Prostate gland (tissue), 2 donors: ENCODE measurements at regions not wholly inside any gene's neighbourhood (a gene's known extent, or its start where the extent isn't known, plus 50 kb on each side); places are given as distances from the start of the nearest gene placed in this dataset.

ENCODE experiments used
- DNase-seq: peaks from one replicate; pipeline ENCODE4 v3.0.0-alpha.2; 2019; ENCODE audit warnings: low spot score
- H3K27ac ChIP-seq, 2 donors: fragments of 200-600 bp; sonication (generic); 2 replicates each; pipeline ENCODE4 v1.5.1; 2017 to 2019
- H3K27me3 ChIP-seq: fragments of 200-600 bp; sonication (generic); replicated peaks from 2 replicates; pipeline ENCODE4 v1.5.1; 2019; ENCODE audit not compliant: insufficient read depth
- H3K36me3 ChIP-seq, 2 donors: fragments of 200-600 bp; sonication (generic); 1 replicate in 1 of 2; 2 replicates in 1 of 2; pipeline versions ENCODE4 v1.5.1 to v1.8.1; 2017 to 2019
- H3K4me1 ChIP-seq: fragments of 200-600 bp; sonication (generic); replicated peaks from 2 replicates; pipeline ENCODE4 v1.5.1; 2019
- H3K4me3 ChIP-seq, 2 donors: fragments of 200-600 bp; sonication (generic); 2 replicates each; pipeline ENCODE4 v1.5.1; 2017 to 2019
- H3K9me3 ChIP-seq: fragments of 200-600 bp; sonication (generic); 2 replicates; pipeline ENCODE4 v1.5.1; 2017
- CTCF ChIP-seq, 4 experiments: fragments of 200-600 bp in 2 of 4; fragments of 450-650 bp in 2 of 4; sonication (generic) in 2 of 4; IDR thresholded peaks; 1 replicate in 3 of 4; 2 replicates in 1 of 4; pipeline ENCODE4 v1.5.1; 2016 to 2019; ENCODE audit warnings: antibody characterized with exemption in 4 of 4, mild to moderate bottlenecking in 2 of 4, moderate library complexity in 2 of 4
- POLR2A ChIP-seq: fragments of 450-650 bp; IDR thresholded peaks from one replicate; pipeline ENCODE4 v1.6.1; 2016; ENCODE audit warnings: antibody characterized with exemption, mild to moderate bottlenecking
- POLR2AphosphoS5 ChIP-seq: sonication (generic); formaldehyde crosslinking; IDR thresholded peaks from one replicate; pipeline ENCODE4 v1.6.1; 2017; ENCODE audit warnings: antibody characterized with exemption
- WGBS: methylation state at CpG from one replicate; pipeline ENCODE4 v1.1.5; 2018; 5-methylcytosine and 5-hydroxymethylcytosine counted together
- intact Hi-C: fragments of 100-400 bp; cut with DNase I; formaldehyde crosslinking; loops from one replicate; pipeline ENCODE4 v1.14.2; 2022

DNA sequence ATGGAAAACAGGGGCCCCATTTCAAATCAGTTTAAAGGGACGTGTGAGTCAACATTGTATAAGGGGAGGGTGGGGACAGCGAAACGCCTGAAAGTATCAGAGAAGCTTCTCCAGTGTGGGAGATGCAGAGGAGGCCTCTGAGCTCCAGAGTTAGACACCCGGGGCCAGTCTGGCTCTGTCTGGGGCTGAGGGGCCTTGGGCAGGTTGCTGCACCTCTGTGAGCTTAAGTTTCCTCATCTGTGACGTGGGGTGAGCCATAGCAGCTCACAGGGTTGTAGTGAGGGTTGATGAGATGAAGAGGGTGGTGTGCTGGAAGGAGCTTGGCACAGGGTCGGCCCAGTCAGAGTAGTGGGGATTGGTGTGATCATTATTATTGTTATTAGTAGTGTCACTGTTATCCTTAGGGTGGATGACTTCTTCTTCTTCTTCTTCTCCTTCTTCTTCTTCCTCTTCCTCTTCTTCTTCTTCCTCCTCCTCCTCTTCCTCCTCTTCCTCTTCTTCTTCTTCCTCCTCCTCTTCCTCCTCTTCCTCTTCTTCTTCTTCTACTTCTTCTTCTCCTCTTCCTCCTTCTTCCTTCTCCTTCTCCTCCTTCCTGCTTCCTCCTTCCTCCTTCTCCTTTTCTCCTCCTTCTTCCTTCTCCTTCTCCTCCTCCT is 282.0 kb downstream of the PTPRU start:
- intact Hi-C loops = no loop called here
- Histone ChIP-seq H3K27ac (no peak overlapping the region), H3K9me3 (no peaks in the 10 kb centered on the region), H3K27me3 (peaks cover 5% of the 10 kb centered on the region), H3K4me1 (no peaks in the 10 kb centered on the region), H3K36me3 (no peaks in the 10 kb centered on the region), H3K4me3 (no peak overlapping the region)
- TF ChIP-seq CTCF (IDR thresholded peaks at IDR 0.05) (no peak), POLR2AphosphoS5 (no peak), POLR2A (no peak)
- no peak for DNase-seq
- 73% methylated on average over 6 of the region's 6 CpGs for WGBS

GRCh38 chr1:29517251-29518086 is 281.1 kb downstream of the PTPRU start:
- 69% methylated on average over 8 of the region's 8 CpGs for WGBS
- Histone ChIP-seq H3K27me3 (peaks cover 5% of the 10 kb centered on the region), H3K4me1 (no peaks in the 10 kb centered on the region), H3K27ac (no peak overlapping the region), H3K36me3 (no peaks in the 10 kb centered on the region), H3K9me3 (no peaks in the 10 kb centered on the region), H3K4me3 (no peak overlapping the region)
- no peak for TF ChIP-seq CTCF (IDR thresholded peaks at IDR 0.05)
- TF ChIP-seq POLR2A = no peak
- no peak for TF ChIP-seq POLR2AphosphoS5
- no peak for DNase-seq
- intact Hi-C loops = no loop called here

DNA sequence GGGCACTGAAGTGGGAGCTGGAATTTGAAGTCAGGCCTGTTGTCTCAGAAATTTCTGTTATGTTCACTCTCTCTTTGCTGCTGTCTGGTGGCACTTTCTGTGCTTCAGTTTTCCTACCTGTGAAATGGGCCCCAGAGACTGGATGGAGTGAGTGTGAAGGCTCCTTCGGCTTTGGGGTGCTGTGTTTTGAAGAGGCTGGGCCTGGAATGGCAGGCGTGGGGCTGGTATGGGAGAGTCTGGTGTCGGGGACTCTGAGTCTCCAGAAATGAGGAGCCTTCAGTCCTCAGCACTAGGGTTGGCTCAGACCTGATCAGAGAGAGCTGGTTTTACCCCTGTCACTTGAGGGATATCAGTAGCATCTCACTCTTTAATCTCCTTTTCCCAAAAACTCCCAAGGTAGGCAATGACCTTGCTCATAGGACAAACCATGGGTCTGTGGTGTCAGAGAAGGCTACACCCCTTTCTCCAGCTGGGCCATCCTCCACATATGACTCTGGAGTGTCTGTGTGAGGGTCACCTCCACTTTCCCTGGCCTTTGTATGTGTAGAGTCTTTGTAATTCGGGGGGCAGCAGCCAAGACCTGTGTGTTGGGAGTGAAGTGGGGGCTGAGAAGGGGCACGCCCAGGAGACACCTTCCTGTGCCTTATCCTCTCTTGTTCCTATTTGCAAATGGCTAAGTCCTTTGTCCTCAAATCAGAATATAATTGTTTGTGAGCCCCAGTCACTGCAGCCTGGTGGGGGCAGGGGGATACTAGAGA is 279.9 kb downstream of the PTPRU start:
- Histone ChIP-seq H3K4me3 (no peak overlapping the region), H3K36me3 (no peaks in the 10 kb centered on the region), H3K27me3 (no peaks in the 10 kb centered on the region), H3K27ac (no peak overlapping the region), H3K4me1 (no peaks in the 10 kb centered on the region), H3K9me3 (no peaks in the 10 kb centered on the region)
- no peak for TF ChIP-seq CTCF (IDR thresholded peaks at IDR 0.05)
- TF ChIP-seq POLR2A = no peak
- no peak for TF ChIP-seq POLR2AphosphoS5
- intact Hi-C loops = no loop called here
- DNase-seq = no peak
- WGBS = 81% methylated on average over 5 of the region's 5 CpGs

DNA sequence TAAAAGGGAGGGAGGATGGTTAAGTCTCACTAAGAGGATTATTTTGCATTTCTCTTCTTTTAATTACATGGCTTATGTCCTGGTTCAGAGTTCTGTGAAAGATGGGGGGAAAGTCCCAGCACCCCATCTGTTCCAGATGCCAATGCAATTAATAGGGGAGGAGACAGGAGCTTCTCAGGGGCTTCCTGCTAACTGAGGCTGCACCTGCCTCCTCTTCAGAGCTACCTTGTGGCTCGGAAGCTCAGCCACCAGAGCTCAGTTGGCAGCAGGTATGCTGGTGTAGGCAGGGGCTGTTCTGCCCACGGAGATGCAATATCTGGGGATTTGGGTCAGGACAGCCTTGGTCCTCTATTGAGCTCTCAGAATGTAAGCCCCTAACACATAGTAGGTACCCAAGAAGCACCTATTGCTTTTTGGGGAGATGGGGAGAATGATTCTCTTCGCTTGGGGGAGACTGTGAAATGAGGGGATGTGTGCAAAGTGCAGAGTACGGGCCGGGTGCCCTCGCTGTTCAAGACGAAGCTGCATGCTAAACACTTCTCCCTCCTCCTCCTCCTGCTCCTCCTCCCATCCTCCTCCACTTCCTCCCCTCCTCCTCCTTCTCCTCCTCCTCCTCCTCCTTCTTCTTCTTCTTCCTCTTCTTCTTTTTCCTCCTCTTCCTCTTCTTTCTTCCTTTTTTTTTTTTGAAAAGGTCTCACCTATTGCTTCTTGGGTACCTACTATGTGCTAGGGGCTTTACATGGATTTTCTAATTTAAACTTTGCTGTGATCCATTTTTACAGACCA is 279.0 kb downstream of the PTPRU start:
- DNase-seq = no peak
- intact Hi-C loops = no loop called here
- Histone ChIP-seq H3K4me1 (no peaks in the 10 kb centered on the region), H3K4me3 (no peak overlapping the region), H3K36me3 (no peaks in the 10 kb centered on the region), H3K9me3 (no peaks in the 10 kb centered on the region), H3K27ac (no peak overlapping the region), H3K27me3 (no peaks in the 10 kb centered on the region)
- 46% methylated on average over 7 of the region's 7 CpGs for WGBS
- TF ChIP-seq POLR2A = no peak
- TF ChIP-seq CTCF (IDR thresholded peaks at IDR 0.05) = no peak
- no peak for TF ChIP-seq POLR2AphosphoS5
